ENCODE measurements at regions not wholly inside any gene's neighbourhood (a gene's known extent, or its start where the extent isn't known, plus 50 kb on each side); places are given as distances from the start of the nearest gene placed in this dataset.

DNA sequence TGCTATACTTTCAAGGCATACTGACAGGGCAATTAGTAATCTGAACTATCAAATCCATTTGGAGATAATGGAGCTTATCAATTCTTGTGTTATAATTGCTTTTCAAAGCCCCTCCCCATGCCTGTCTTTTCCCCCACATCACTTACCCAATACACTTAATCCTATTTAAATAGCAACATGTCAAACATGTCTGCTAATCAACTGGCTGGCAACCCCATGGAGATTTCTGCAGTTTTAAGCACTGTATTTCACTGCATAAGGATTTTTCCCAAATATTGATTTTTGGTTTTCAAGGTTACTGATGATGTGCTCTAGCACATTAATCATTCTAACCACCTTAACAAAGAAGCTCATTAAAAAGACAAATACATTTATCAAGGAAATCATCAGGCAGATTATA lies 800.3 kb downstream of the PLA2G4A start:
- H3K9me3 ChIP-seq (ENCODE audit: control insufficient read depth, low read length): no peaks in the 10 kb centered on the region
- H3K4me3 ChIP-seq (ENCODE audit: insufficient read depth, low read depth, low read length): no peak overlapping the region
- no peaks in the 10 kb centered on the region for H3K27me3 ChIP-seq (ENCODE audit: control insufficient read depth, insufficient read depth, low read length, poor library complexity, severe bottlenecking)
- no peak overlapping the region for H3K27ac ChIP-seq (ENCODE audit: insufficient read depth, low read depth, low read length, poor library complexity, severe bottlenecking)
- H3K4me1 ChIP-seq (ENCODE audit: control insufficient read depth, insufficient read depth, low read length): no peaks in the 10 kb centered on the region
- H3K36me3 ChIP-seq (ENCODE audit: control insufficient read depth, insufficient read depth, low read length): no peaks in the 10 kb centered on the region

- Histone ChIP-seq H3K27me3 (ENCODE audit: control insufficient read depth, insufficient read depth, low read length, poor library complexity, severe bottlenecking) (no peaks in the 10 kb centered on the region), H3K4me3 (ENCODE audit: insufficient read depth, low read depth, low read length) (no peak overlapping the region), H3K9me3 (ENCODE audit: control insufficient read depth, low read length) (no peaks in the 10 kb centered on the region), H3K4me1 (ENCODE audit: control insufficient read depth, insufficient read depth, low read length) (no peaks in the 10 kb centered on the region), H3K36me3 (ENCODE audit: control insufficient read depth, insufficient read depth, low read length) (no peaks in the 10 kb centered on the region), H3K27ac (ENCODE audit: insufficient read depth, low read depth, low read length, poor library complexity, severe bottlenecking) (no peak overlapping the region)
- 89 to 91% methylated on average over 13 of the region's 13 CpGs for WGBS, 2 experiments
These were observed 802.1 kb downstream of the PLA2G4A start for GRCh38 chr1:187630653-187631380.

- Histone ChIP-seq H3K9me3 (ENCODE audit: control insufficient read depth, low read length) (no peaks in the 10 kb centered on the region), H3K4me1 (ENCODE audit: control insufficient read depth, insufficient read depth, low read length) (no peaks in the 10 kb centered on the region), H3K4me3 (ENCODE audit: insufficient read depth, low read depth, low read length) (no peak overlapping the region), H3K36me3 (ENCODE audit: control insufficient read depth, insufficient read depth, low read length) (no peaks in the 10 kb centered on the region), H3K27ac (ENCODE audit: insufficient read depth, low read depth, low read length, poor library complexity, severe bottlenecking) (no peak overlapping the region), H3K27me3 (ENCODE audit: control insufficient read depth, insufficient read depth, low read length, poor library complexity, severe bottlenecking) (no peaks in the 10 kb centered on the region)
- 92 to 97% methylated on average over 5 of the region's 5 CpGs for WGBS, 2 experiments
These were observed 802.6 kb downstream of the PLA2G4A start for GRCh38 chr1:187631381-187631675.

GRCh38 chr1:187631984-187632383 lies 803.2 kb downstream of the PLA2G4A start:
- H3K27ac ChIP-seq (ENCODE audit: insufficient read depth, low read depth, low read length, poor library complexity, severe bottlenecking): no peak overlapping the region
- H3K4me3 ChIP-seq (ENCODE audit: insufficient read depth, low read depth, low read length): no peak overlapping the region
- no peaks in the 10 kb centered on the region for H3K27me3 ChIP-seq (ENCODE audit: control insufficient read depth, insufficient read depth, low read length, poor library complexity, severe bottlenecking)
- WGBS, 2 experiments: 94 to 96% methylated on average over 5 of the region's 5 CpGs
- no peaks in the 10 kb centered on the region for H3K9me3 ChIP-seq (ENCODE audit: control insufficient read depth, low read length)
- no peaks in the 10 kb centered on the region for H3K36me3 ChIP-seq (ENCODE audit: control insufficient read depth, insufficient read depth, low read length)
- no peaks in the 10 kb centered on the region for H3K4me1 ChIP-seq (ENCODE audit: control insufficient read depth, insufficient read depth, low read length)

DNA sequence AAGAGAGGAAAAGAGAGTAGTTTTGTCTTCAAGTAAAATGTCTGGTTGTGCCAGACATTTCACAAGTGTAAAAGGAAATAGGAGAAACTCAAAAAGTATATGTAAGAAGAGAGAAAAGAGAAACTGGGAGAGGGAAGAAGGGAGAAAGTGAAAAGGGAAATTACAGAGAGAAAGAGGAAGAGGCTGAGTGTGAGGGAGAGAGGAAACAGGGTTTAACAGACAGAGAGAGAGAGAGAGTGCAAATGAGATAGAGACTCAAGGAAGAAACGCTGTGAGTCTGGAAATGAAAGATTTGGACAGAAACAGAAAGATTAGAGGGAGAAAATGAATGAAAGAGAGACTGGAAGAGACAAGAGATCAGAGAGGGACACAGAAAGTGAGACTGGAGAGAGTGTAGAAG lies 806.2 kb downstream of the PLA2G4A start:
- no peaks in the 10 kb centered on the region for H3K27me3 ChIP-seq (ENCODE audit: control insufficient read depth, insufficient read depth, low read length, poor library complexity, severe bottlenecking)
- no peaks in the 10 kb centered on the region for H3K36me3 ChIP-seq (ENCODE audit: control insufficient read depth, insufficient read depth, low read length)
- 81 to 90% methylated on average over 1 of the region's 1 CpG for WGBS, 2 experiments
- no peak overlapping the region for H3K4me3 ChIP-seq (ENCODE audit: insufficient read depth, low read depth, low read length)
- H3K4me1 ChIP-seq (ENCODE audit: control insufficient read depth, insufficient read depth, low read length): no peaks in the 10 kb centered on the region
- H3K9me3 ChIP-seq (ENCODE audit: control insufficient read depth, low read length): no peaks in the 10 kb centered on the region
- no peak overlapping the region for H3K27ac ChIP-seq (ENCODE audit: insufficient read depth, low read depth, low read length, poor library complexity, severe bottlenecking)

DNA sequence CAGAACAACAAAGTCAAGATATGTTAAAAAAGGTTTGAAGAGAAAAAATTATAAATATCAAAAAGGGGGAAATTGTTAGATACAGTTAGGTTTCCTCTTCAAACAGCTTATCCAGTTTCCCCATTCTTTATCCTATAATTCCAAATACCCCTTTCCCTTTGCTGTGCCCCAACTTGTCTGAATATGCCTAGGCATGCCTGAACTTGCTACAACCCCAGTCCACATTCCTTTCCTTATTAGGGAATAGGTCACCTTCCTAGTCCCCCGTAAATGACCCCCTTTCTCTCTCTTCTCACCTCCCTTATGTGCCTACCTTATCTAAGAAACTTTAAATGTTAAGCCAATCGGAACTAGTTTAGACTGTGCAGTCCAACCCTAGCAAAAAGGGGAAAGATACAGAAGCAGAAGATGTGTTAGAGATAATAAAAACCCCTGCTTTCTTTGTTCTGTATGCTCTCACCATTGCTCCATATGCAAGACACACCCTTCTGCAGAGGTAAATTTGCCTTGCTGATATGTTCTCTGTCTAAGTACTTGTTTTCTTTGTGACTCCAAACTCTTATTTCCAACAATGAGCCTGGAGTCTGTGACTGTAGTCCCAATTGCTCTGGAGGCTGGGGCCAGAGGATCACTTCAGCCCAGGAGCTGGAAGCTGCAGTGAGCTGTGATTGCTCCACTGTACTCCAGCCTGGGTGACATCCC lies 810.1 kb downstream of the PLA2G4A start:
- 95 to 96% methylated on average over 1 to 2 of the region's 2 CpGs for WGBS, 2 experiments
- Histone ChIP-seq H3K4me1 (ENCODE audit: control insufficient read depth, insufficient read depth, low read length) (no peaks in the 10 kb centered on the region), H3K9me3 (ENCODE audit: control insufficient read depth, low read length) (no peaks in the 10 kb centered on the region), H3K4me3 (ENCODE audit: insufficient read depth, low read depth, low read length) (no peak overlapping the region), H3K36me3 (ENCODE audit: control insufficient read depth, insufficient read depth, low read length) (no peaks in the 10 kb centered on the region), H3K27ac (ENCODE audit: insufficient read depth, low read depth, low read length, poor library complexity, severe bottlenecking) (no peak overlapping the region), H3K27me3 (ENCODE audit: control insufficient read depth, insufficient read depth, low read length, poor library complexity, severe bottlenecking) (no peaks in the 10 kb centered on the region)

GRCh38 chr1:187641015-187641414 lies 812.3 kb downstream of the PLA2G4A start:
- Histone ChIP-seq H3K4me1 (ENCODE audit: control insufficient read depth, insufficient read depth, low read length) (no peaks in the 10 kb centered on the region), H3K36me3 (ENCODE audit: control insufficient read depth, insufficient read depth, low read length) (no peaks in the 10 kb centered on the region), H3K4me3 (ENCODE audit: insufficient read depth, low read depth, low read length) (no peak overlapping the region), H3K9me3 (ENCODE audit: control insufficient read depth, low read length) (no peaks in the 10 kb centered on the region), H3K27me3 (ENCODE audit: control insufficient read depth, insufficient read depth, low read length, poor library complexity, severe bottlenecking) (no peaks in the 10 kb centered on the region), H3K27ac (ENCODE audit: insufficient read depth, low read depth, low read length, poor library complexity, severe bottlenecking) (no peak overlapping the region)
- WGBS, 2 experiments: 93 to 96% methylated on average over 5 of the region's 5 CpGs

GRCh38 chr1:187641463-187641862 lies 812.7 kb downstream of the PLA2G4A start:
- Histone ChIP-seq H3K9me3 (ENCODE audit: control insufficient read depth, low read length) (no peaks in the 10 kb centered on the region), H3K4me1 (ENCODE audit: control insufficient read depth, insufficient read depth, low read length) (no peaks in the 10 kb centered on the region), H3K27ac (ENCODE audit: insufficient read depth, low read depth, low read length, poor library complexity, severe bottlenecking) (no peak overlapping the region), H3K4me3 (ENCODE audit: insufficient read depth, low read depth, low read length) (no peak overlapping the region), H3K36me3 (ENCODE audit: control insufficient read depth, insufficient read depth, low read length) (no peaks in the 10 kb centered on the region), H3K27me3 (ENCODE audit: control insufficient read depth, insufficient read depth, low read length, poor library complexity, severe bottlenecking) (no peaks in the 10 kb centered on the region)
- 89 to 92% methylated on average over 7 of the region's 7 CpGs for WGBS, 2 experiments

GRCh38 chr1:187641907-187642306 lies 813.2 kb downstream of the PLA2G4A start:
- Histone ChIP-seq H3K4me3 (ENCODE audit: insufficient read depth, low read depth, low read length) (no peak overlapping the region), H3K27me3 (ENCODE audit: control insufficient read depth, insufficient read depth, low read length, poor library complexity, severe bottlenecking) (no peaks in the 10 kb centered on the region), H3K27ac (ENCODE audit: insufficient read depth, low read depth, low read length, poor library complexity, severe bottlenecking) (no peak overlapping the region), H3K36me3 (ENCODE audit: control insufficient read depth, insufficient read depth, low read length) (no peaks in the 10 kb centered on the region), H3K4me1 (ENCODE audit: control insufficient read depth, insufficient read depth, low read length) (no peaks in the 10 kb centered on the region), H3K9me3 (ENCODE audit: control insufficient read depth, low read length) (no peaks in the 10 kb centered on the region)
- 95 to 97% methylated on average over 2 of the region's 2 CpGs for WGBS, 2 experiments

DNA sequence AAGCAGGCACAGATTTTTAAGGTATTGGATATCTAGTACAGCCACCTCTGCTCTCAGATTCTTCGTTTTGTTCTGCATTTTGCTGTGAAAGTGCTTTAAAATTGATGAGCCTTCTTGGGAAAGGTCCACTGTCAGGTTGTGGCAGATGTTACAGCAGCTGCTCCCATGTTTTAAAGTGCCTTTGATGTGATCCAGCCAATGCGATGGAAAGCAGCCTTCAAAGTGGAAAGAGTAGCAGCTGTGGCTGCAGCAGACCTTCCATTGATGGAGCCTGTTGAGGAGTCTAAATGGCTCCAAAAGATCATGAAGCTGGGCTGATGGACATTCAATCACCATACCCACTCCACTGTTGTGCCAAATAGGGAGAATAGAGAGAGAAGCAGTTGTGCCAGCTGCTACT lies 816.9 kb downstream of the PLA2G4A start:
- H3K27me3 ChIP-seq (ENCODE audit: control insufficient read depth, insufficient read depth, low read length, poor library complexity, severe bottlenecking): no peaks in the 10 kb centered on the region
- H3K27ac ChIP-seq (ENCODE audit: insufficient read depth, low read depth, low read length, poor library complexity, severe bottlenecking): no peak overlapping the region
- no peaks in the 10 kb centered on the region for H3K36me3 ChIP-seq (ENCODE audit: control insufficient read depth, insufficient read depth, low read length)
- no peak overlapping the region for H3K4me3 ChIP-seq (ENCODE audit: insufficient read depth, low read depth, low read length)
- 87 to 92% methylated on average over 2 of the region's 2 CpGs for WGBS, 2 experiments
- no peaks in the 10 kb centered on the region for H3K4me1 ChIP-seq (ENCODE audit: control insufficient read depth, insufficient read depth, low read length)
- no peaks in the 10 kb centered on the region for H3K9me3 ChIP-seq (ENCODE audit: control insufficient read depth, low read length)
